Hepatocyte (in vitro differentiated cells): ENCODE measurements at regions not wholly inside any gene's neighbourhood (a gene's known extent, or its start where the extent isn't known, plus 50 kb on each side); places are given as distances from the start of the nearest gene placed in this dataset.

ENCODE experiments used
- EZH2 ChIP-seq: fragments of 200-600 bp; sonication (generic); IDR thresholded peaks from 2 replicates; pipeline ENCODE4 v1.6.1; 2016; ENCODE audit warnings: antibody characterized with exemption, mild to moderate bottlenecking, borderline replicate concordance
- TF ChIP-seq, protein P1 (sequence below): fragments of 200-600 bp; sonication (generic); IDR thresholded peaks from 2 replicates; pipeline ENCODE4 v1.5.1; 2016; ENCODE audit warnings: antibody characterized with exemption, mild to moderate bottlenecking; ENCODE audit not compliant: poor library complexity

GRCh38 chr2:114044985-114045384 lies 155.1 kb downstream of the ACTR3 start:
- TF ChIP-seq, protein P1, sequence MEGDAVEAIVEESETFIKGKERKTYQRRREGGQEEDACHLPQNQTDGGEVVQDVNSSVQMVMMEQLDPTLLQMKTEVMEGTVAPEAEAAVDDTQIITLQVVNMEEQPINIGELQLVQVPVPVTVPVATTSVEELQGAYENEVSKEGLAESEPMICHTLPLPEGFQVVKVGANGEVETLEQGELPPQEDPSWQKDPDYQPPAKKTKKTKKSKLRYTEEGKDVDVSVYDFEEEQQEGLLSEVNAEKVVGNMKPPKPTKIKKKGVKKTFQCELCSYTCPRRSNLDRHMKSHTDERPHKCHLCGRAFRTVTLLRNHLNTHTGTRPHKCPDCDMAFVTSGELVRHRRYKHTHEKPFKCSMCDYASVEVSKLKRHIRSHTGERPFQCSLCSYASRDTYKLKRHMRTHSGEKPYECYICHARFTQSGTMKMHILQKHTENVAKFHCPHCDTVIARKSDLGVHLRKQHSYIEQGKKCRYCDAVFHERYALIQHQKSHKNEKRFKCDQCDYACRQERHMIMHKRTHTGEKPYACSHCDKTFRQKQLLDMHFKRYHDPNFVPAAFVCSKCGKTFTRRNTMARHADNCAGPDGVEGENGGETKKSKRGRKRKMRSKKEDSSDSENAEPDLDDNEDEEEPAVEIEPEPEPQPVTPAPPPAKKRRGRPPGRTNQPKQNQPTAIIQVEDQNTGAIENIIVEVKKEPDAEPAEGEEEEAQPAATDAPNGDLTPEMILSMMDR: no peak
- no peak for TF ChIP-seq EZH2
